Caco-2 (cell line): ENCODE measurements at regions not wholly inside any gene's neighbourhood (a gene's known extent, or its start where the extent isn't known, plus 50 kb on each side); places are given as distances from the start of the nearest gene placed in this dataset.

Source experiments
- BruUV-seq: library from RNA; stranded (reverse); fragments of 400-500 nt; replicated peaks from 2 replicates; lab custom pipeline; 2021; lab: Mats Ljungman, UMichigan
- CTCF ChIA-PET: fragments of 300-600 bp; sonication (Branson Sonifier 250); formaldehyde crosslinking; loops from one replicate; lab custom pipeline; 2022; ENCODE audit warnings: antibody characterized with exemption; lab: Charles Lee
- POLR2A ChIA-PET: fragments of 300-600 bp; sonication (Branson Sonifier 250); formaldehyde crosslinking; loops from one replicate; lab custom pipeline; 2022; ENCODE audit warnings: antibody characterized with exemption; lab: Charles Lee
- DNase-seq, 2 experiments: peaks; one replicate each; pipeline versions ENCODE4 v3.0.0 to v3.0.0-alpha.2; 2020 to 2022
- H3K27me3 ChIP-seq: replicated peaks from 2 replicates; pipeline ENCODE4 v1.6.0; 2011; ENCODE audit warnings: low read length; ENCODE audit not compliant: control insufficient read depth, insufficient read depth
- H3K36me3 ChIP-seq: 2 replicates; pipeline ENCODE4 v1.5.1; 2011; ENCODE audit warnings: low read length; ENCODE audit not compliant: control insufficient read depth, insufficient read depth
- H3K4me1 ChIP-seq: fragments of 250-450 bp; sonication (Bioruptor Pico); 2 replicates; pipeline ENCODE4 v1.5.1; 2020; ENCODE audit warnings: mild to moderate bottlenecking
- H3K4me3 ChIP-seq: 2 replicates; pipeline ENCODE4 v1.5.1; 2011; ENCODE audit warnings: low read depth, mild to moderate bottlenecking, control low read depth, low read length
- H3K9me3 ChIP-seq: fragments of 250-450 bp; sonication (Bioruptor Pico); 2 replicates; pipeline ENCODE4 v1.5.1; 2020; ENCODE audit warnings: mild to moderate bottlenecking, moderate library complexity
- H3K27ac Mint-ChIP-seq: one replicate; pipeline ENCODE4 v1.8.0; 2022; ENCODE audit warnings: mixed read lengths; ENCODE audit not compliant: unreplicated experiment
- H3K27me3 Mint-ChIP-seq: one replicate; pipeline ENCODE4 v1.8.0; 2022; ENCODE audit warnings: mixed read lengths; ENCODE audit not compliant: insufficient read depth, unreplicated experiment
- H3K36me3 Mint-ChIP-seq: one replicate; pipeline ENCODE4 v1.8.0; 2022; ENCODE audit warnings: mild to moderate bottlenecking, mixed read lengths; ENCODE audit not compliant: insufficient read depth, unreplicated experiment
- H3K4me1 Mint-ChIP-seq: one replicate; pipeline ENCODE4 v1.8.0; 2022; ENCODE audit warnings: low read depth, mixed read lengths; ENCODE audit not compliant: unreplicated experiment
- H3K4me3 Mint-ChIP-seq: one replicate; pipeline ENCODE4 v1.8.0; 2022; ENCODE audit warnings: mild to moderate bottlenecking, moderate library complexity, mixed read lengths; ENCODE audit not compliant: unreplicated experiment
- H3K9me3 Mint-ChIP-seq: one replicate; pipeline ENCODE4 v1.8.0; 2022; ENCODE audit warnings: mixed read lengths; ENCODE audit not compliant: unreplicated experiment
- intact Hi-C: fragments of 100-400 bp; cut with micrococcal nuclease; formaldehyde crosslinking; loops from one replicate; pipeline ENCODE4 v1.10.0; 2022; ENCODE audit not compliant: unreplicated experiment
- TF ChIP-seq, protein P1 (sequence below), 2 experiments: fragments of 200-600 bp in 1 of 2; IDR thresholded peaks; 1 replicate in 1 of 2; 2 replicates in 1 of 2; pipeline versions ENCODE4 v1.5.1 to v1.8.0; 2011 to 2022; ENCODE audit warnings: antibody characterized with exemption in 1 of 2, control low read depth in 1 of 2, inconsistent platforms in 1 of 2, low read depth in 1 of 2, low read length in 1 of 2, mild to moderate bottlenecking in 1 of 2, moderate library complexity in 1 of 2; ENCODE audit not compliant: insufficient read depth in 1 of 2, severe bottlenecking in 1 of 2, unreplicated experiment in 1 of 2

DNA sequence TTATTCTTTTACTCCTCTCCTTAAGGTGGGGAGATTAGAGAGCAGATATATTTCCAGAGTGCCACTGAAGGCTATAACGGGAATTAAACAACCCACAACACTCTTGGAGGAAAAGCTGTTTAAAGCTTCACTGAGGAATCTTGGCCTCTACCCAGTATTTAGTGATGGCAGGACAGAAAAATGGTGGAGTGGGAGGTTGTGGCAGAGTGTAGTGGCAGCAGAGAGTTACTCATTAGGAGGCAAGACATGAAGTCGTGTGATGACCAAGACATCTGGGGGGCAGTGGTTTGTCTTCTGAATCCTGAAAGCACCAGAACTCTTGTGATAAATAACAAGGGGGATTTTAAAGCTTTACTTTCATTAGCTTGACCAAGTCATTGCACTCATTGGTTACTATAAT lies 563.5 kb upstream of the SLITRK5 start:
- no peak overlapping the region for H3K4me3 ChIP-seq
- Mint-ChIP-seq H3K4me3 (no peak overlapping the region), H3K27ac (no peak overlapping the region), H3K4me1 (no peaks in the 10 kb centered on the region), H3K9me3 (no peaks in the 10 kb centered on the region), H3K27me3 (no peaks in the 10 kb centered on the region), H3K36me3 (no peaks in the 10 kb centered on the region)
- no peak for DNase-seq
- CTCF ChIA-PET: no interaction called here
- no peaks in the 10 kb centered on the region for H3K36me3 ChIP-seq
- no TSS peak for BruUV-seq
- intact Hi-C loops: no loop called here
- POLR2A ChIA-PET: no interaction called here
- no peaks in the 10 kb centered on the region for H3K9me3 ChIP-seq
- TF ChIP-seq, protein P1, sequence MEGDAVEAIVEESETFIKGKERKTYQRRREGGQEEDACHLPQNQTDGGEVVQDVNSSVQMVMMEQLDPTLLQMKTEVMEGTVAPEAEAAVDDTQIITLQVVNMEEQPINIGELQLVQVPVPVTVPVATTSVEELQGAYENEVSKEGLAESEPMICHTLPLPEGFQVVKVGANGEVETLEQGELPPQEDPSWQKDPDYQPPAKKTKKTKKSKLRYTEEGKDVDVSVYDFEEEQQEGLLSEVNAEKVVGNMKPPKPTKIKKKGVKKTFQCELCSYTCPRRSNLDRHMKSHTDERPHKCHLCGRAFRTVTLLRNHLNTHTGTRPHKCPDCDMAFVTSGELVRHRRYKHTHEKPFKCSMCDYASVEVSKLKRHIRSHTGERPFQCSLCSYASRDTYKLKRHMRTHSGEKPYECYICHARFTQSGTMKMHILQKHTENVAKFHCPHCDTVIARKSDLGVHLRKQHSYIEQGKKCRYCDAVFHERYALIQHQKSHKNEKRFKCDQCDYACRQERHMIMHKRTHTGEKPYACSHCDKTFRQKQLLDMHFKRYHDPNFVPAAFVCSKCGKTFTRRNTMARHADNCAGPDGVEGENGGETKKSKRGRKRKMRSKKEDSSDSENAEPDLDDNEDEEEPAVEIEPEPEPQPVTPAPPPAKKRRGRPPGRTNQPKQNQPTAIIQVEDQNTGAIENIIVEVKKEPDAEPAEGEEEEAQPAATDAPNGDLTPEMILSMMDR (IDR thresholded peaks at IDR 0.05; ENCODE audit: insufficient read depth in 1 of 2, low read depth in 1 of 2, low read length in 1 of 2, severe bottlenecking in 1 of 2, unreplicated experiment in 1 of 2): no peak
- H3K4me1 ChIP-seq: no peaks in the 10 kb centered on the region
- no peaks in the 10 kb centered on the region for H3K27me3 ChIP-seq

DNA sequence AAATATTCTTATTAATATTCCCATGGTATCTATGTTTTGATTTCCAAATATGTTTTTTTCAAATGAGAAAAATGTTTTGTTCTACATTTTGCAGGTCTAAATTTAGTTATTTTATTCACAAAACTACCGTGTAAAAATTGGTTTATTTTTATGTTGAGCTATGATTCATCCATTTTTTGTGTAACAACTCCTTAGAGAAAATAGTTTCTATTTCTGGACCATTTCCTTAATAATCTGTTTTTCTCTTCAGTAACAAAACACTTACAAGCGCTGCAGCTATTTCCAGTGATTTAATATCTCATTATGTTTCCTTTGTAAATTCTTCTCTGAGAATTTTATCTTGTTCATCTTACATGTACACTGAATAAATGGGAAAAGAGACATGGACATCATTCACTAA lies 550.7 kb upstream of the SLITRK5 start:
- Mint-ChIP-seq H3K36me3 (no peaks in the 10 kb centered on the region), H3K9me3 (no peaks in the 10 kb centered on the region), H3K27me3 (no peaks in the 10 kb centered on the region), H3K4me1 (no peaks in the 10 kb centered on the region), H3K27ac (no peak overlapping the region), H3K4me3 (no peak overlapping the region)
- DNase-seq: no peak
- no peaks in the 10 kb centered on the region for H3K36me3 ChIP-seq
- no peaks in the 10 kb centered on the region for H3K4me1 ChIP-seq
- no peaks in the 10 kb centered on the region for H3K27me3 ChIP-seq
- intact Hi-C loops: no loop called here
- no peaks in the 10 kb centered on the region for H3K9me3 ChIP-seq
- no peak overlapping the region for H3K4me3 ChIP-seq
- TF ChIP-seq, protein P1 (IDR thresholded peaks at IDR 0.05; ENCODE audit: insufficient read depth in 1 of 2, low read depth in 1 of 2, low read length in 1 of 2, severe bottlenecking in 1 of 2, unreplicated experiment in 1 of 2): no peak
- ChIA-PET CTCF (no interaction called here), POLR2A (no interaction called here)
- BruUV-seq: no TSS peak

DNA sequence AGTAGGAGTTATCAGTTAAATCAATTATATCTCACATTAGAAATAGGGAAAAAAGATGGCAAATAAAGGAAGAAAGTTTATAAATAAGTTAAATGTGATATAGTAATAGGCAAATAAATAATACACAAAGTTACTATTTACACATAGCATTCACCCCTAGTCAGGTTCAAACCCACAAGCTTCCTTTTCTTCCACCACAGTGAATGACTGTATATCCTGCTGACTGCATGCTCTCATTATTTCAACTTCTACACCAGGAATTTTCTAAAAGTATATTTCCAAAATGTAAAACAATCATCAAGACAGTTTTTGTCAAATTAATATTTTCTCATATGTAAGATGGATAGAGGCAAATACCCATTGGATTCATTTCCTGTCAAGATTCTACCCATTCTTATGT lies 548.6 kb upstream of the SLITRK5 start:
- ChIA-PET CTCF (no interaction called here), POLR2A (no interaction called here)
- no peaks in the 10 kb centered on the region for H3K27me3 Mint-ChIP-seq
- no peak overlapping the region for H3K4me3 Mint-ChIP-seq
- H3K27me3 ChIP-seq: no peaks in the 10 kb centered on the region
- H3K9me3 Mint-ChIP-seq: no peaks in the 10 kb centered on the region
- intact Hi-C loops: no loop called here
- H3K4me1 ChIP-seq: no peaks in the 10 kb centered on the region
- no peak overlapping the region for H3K27ac Mint-ChIP-seq
- DNase-seq: no peak
- H3K36me3 ChIP-seq: no peaks in the 10 kb centered on the region
- no peak overlapping the region for H3K4me3 ChIP-seq
- no peaks in the 10 kb centered on the region for H3K36me3 Mint-ChIP-seq
- BruUV-seq: no TSS peak
- H3K4me1 Mint-ChIP-seq: no peaks in the 10 kb centered on the region
- no peaks in the 10 kb centered on the region for H3K9me3 ChIP-seq
- TF ChIP-seq, protein P1 (IDR thresholded peaks at IDR 0.05; ENCODE audit: insufficient read depth in 1 of 2, low read depth in 1 of 2, low read length in 1 of 2, severe bottlenecking in 1 of 2, unreplicated experiment in 1 of 2): no peak
